Renal pelvis (tissue), 1 donor: ENCODE measurements at regions not wholly inside any gene's neighbourhood (a gene's known extent, or its start where the extent isn't known, plus 50 kb on each side); places are given as distances from the start of the nearest gene placed in this dataset.
"Not testable (repeated sequence)": the region's sequence is repeated elsewhere in the genome, so short reads cannot be mapped to it uniquely, and the experiment has no call there.

Source experiments
- DNase-seq: peaks from one replicate; pipeline ENCODE4 v3.0.0-alpha.2; 2013

DNA sequence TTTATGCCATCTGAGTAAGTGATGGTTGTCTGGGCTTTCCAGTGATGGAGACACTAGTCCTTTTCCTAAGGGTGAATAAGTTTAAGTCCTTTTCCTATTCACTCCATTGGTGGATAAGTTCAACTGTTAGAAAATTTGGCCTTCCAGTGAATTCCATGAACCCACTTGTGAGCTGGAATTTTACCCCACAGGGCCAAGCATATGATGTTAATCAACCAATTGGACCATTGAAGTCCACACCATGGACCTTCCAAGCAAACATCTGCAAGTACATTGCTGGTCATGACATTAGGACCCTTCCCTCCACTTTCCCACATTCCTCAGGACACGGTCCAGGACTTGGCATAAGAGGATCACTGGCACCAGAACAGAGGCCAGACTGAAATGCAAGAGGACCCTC, 381.4 kb downstream of the RPS24 start:
- DNase-seq = no peak

DNA sequence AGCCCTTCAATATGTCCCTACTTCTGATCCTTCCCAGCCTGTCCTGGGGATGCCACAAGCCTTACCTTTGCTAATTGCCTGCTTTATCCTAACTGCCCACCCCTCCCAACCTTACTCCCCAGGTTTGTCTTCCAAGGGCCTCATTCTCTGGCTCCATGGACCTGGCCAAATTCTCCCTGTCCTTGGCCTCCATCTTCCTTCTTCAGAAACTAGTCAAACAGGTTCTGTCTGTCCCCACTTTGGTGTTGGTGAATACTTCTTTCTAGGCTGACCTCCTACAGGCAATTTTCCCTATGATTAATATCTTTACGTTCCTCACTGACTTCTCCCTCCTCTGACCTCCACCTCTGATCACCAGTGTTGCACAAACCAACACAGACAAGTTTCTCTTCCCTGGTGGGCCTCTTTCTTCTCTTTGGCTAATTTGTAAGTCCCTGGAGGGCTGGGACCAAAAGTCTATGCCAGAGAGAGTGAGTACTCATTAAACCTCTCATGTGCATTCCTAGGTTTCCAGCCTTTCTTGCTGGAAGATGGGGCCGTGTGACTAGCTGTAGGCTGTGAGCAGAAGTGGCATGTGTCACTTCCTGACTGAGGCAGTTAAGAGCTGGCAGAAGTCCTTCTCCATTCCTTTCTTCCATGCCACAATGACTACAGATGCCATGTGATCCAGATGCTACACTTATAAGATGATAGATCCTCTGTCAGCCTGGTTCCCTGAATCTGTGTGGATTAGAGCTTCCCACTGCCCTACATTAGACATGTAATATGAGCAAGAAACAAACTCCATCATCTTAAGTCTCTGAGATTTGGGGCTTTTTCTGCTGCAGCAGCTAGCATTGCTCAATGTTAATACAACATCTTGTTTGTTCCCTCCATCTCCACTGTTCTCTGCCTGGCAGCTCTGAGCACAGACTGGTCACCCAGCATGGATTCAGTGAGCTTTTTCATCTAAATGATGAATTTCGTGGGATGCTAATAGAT, 382.7 kb downstream of the RPS24 start:
- no peak for DNase-seq

DNA sequence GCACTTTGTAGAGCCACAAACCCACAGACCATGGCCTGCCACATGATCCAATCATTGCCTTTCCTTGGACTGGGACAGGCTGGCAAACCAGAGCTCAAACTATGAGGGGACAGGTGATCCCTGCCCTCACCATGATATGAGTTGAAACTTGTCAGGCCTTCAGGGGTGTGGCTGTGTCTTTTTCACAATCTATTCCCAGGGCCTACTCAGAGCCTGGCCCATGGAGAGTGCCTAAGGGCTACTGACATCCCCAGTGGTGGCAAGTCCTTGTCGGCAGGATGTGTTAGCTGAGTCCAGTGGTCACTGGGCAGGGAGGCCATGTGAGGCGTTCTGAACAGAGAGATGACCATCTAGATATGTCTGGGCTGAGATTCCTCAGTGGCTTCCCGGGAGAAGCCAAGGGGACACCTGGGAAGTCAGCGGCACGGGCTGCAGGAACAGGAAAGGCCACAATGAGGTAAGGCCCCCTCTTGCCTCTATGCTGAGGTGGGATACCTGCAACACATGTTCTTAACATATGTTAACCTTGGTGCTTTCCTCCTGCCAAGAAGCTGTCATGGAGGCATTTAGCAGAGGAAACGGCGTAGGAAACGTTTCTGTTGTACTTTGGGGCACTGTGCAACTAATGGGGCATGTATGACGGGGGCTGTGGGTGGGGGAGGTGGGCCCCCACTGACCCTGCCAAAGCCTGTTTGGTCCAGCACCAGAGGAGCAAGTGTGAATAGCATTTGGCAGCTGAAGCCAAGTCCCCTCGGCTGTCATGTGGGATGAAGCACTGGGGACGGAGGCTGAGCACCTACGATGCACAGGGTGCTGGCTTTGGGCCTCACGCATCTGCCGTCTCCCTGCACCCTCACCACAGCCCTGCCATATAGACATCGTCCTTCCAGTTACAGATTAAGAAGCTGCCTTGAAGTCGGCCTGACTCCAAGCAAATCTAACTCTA, 384.0 kb downstream of the RPS24 start:
- DNase-seq = no peak

DNA sequence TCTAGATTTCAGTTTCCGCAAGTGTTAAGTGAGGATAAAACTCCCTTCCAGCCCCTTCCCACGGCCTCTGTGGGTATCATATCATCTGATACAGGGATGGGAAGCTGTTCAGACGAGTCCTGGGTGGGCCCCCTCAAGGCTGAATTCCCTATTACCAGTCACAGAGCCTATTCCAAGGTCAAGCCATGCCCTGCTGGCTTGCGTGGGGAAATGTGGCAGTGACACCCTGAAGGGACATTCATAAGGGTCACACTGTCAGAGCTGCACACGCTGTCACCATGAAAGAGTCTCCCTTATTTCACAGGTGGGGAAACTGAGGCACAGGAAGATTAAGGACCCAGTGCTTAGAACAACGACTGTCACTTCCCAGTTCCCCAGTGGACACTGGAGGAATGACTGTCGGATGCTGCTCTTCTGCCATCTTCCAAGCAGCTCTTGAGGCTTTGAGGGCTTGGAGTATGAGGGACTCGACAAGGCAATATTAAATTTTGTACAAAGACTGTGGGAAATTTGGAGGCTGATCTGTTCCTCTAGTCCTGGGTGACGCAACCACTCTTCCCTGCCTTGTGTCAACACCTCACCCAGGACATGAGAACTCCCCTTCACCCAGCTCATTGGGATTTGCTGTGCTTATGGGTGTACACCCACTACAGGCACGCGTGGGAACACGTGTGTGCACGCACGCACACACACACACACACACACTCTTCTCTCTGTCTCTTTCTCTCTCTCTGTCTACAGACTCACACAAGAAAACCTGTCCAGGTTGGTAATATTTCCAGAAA, 386.0 kb downstream of the RPS24 start:
- DNase-seq = no peak

DNA sequence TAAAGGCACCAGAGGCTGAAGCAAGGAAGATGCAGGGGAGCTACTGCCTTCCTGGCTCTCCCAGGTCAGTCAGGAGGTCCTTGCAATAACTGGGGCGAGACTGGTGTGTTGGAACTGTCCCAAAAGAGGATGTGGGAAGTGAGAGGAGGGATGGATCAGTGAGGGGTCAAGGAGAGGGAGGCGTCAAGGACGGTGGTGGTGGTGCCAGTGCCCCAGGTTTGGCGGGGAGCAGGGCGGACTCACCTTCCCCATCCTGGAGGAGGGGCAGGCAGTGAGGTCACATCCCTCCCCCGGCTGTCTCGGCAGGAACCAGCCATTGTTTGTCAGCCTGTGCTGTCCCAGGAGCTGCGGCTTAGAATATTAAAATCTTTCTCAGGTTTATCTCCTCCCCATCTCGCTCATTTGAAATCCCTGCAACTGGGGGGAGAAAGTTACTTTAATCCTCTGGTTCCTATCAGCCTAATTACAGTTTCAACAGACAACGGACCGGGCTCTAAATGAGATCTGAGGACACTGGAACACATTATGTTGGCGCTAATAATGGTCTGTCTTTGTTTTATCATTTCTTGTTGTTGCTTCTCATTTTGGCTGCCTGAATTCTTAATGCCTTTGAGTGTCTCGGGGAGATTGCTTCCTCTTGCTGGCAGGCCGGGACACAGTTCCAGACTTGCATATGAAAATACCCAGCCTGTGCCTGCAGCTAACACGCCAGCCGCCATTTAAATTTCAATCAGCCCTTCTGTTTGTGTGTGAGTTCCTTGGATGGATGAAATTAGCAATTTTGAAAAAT, 387.5 kb downstream of the RPS24 start:
- DNase-seq = no peak

DNA sequence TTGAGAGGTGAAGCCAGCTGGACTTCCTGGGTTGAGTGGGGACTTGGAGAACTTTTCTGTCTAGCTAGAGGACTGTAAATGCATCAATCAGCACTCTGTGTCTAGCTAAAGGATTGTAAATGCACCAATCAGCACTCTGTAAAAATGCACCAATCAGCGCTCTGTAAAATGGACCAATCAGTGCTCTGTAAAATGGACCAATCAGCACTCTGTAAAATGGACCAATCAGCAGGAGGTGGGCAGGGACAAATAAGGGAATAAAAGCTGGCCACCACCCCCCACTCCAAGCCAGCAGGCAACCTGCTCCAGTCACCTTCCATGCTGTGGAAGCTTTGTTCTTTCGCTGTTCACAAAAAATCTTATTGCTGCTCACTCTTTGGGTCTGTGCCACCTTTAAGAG, 390.4 kb downstream of the RPS24 start:
- DNase-seq = not testable (repeated sequence)

DNA sequence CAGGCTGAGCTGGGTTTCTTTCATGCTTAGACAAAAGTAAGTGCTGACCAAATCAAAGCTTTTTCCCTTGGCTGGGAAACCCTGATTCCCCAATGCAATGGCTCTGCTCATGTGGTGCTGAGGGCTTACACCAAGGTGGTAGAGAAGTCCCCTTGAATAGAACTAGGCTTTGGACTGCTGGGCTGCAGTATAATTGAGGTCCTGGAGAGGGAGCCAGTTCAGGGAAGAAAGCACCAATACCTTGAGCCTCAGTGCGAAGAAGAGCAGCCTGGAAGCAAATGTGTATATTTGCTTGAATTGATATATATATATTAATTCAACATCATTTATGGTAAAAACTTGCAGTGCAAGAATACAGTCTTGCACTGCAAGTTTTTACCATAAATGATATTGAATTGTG, 391.1 kb downstream of the RPS24 start:
- no peak for DNase-seq

DNA sequence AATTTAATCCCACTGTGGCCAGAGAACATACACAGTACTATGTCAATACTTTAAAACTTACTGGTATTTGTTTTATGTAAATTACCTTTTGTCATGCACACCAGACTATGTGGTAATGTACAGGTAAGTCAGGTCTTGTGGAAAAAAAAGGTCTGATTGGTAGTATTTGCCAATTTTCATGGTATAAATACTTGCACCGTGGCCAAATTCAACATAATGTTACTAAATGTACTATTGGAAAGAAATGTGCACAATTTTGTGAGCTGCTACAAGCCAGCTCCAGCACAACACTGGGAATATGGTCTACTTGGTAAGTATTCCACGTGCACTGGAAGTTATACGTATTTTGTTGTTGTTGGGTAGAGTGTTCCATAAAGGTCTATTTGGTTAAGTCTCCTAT, 392.5 kb downstream of the RPS24 start:
- no peak for DNase-seq

DNA sequence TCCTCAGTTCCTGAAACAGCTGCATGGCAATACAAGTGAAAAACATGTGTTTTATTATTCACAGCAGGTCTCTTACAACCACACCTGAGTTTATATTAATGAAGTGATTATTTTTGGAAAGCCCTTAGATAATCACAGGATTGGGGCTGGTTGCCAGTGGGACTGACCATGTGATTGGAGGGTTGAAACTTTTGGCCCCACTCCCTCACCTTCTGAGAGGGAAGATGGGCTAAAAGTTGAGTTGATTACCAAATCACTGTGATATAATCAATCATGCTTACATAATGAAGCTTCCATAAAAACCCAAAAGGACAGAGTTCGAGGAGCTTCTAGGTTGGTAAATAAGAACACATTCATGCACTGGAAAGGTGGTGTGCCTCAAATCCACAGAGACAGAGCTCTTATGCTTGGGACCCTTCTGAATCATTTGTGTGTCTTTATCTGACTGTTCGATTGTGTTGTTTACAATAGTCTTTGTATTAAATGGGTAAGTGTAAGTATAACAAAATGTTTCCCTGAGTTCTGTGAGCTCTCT, 393.9 kb downstream of the RPS24 start:
- DNase-seq = no peak

DNA sequence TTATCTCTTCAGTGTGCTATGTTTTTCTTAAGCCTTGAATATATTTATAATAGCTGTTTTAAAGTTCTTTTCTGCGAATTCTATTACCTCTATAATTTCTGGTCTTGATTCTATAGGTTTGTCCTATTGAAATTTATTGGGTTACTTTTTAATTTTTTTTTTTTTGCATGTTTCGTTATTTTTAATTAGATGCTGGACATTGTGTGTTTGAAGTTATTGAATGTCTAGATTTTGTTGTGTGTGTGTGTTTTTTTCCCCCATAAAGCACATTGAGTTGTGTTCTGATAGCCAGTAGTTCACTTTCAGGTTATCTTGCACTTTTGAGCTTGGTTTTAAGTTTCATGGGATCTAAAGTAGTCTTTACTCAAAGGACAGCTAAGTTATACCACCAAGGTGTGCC, 394.9 kb downstream of the RPS24 start:
- no peak for DNase-seq

DNA sequence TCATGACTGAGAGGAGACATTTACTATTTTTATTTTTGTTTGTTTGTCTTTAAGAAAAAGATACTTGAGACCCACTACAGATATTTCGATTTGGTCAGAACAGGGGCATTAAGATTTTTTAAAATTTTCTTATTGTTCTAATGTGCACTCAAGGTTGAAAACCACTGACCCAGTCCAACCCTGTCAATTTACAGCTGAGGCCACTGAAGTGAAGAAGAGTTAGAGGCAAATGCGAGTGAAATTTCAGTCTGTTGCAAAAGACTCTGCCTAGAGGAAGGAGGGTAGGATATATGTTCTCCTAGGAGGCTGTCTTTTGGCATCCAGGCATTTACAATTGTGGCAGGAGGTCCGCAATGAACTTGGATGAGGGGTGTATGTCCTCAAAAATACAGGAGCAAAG, 396.3 kb downstream of the RPS24 start:
- no peak for DNase-seq

DNA sequence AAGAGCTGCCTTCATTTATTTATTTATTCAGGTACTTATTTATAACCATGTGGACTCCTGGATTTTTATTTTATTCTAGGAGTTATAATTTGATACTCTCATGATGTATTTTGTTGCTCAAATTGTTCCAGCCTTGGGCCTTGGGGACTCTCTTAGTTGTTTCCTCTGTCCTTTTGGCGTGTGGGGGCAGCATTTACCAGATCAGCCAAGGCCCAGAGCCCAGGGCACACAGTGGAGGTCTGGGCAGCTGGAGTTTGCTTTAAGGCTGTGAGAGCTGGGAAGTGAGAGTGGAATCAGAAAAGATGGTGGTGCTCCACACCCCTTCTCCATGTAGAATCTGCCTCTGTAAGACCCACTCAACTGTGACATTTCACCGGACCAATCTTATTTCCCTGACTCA, 398.9 kb downstream of the RPS24 start:
- DNase-seq = no peak

DNA sequence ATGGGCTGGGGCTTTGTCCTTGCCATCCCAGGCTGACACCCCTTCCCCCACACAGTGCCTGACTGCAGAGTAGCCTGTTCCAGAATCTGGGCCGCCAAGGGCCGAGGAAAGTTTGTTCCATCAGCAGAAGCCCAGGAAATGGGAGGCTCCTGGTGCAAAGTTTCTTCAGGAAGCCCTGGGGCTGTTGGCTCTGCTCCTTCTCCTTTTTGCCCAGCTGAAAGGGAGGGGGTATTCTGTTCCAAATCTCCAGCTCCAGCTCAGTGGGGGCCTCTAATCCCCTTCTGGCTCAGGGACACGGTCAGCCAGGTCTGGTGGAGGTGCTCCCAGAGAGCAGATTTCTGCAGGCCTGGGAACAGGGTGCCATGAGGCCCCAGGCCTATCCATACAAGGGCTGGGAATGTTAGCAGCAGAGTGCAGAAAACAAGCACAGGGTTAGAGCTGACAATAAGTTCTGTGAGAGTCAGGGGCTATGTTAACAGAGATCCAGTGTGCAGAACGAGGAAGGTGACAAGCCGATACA, 399.5 kb downstream of the RPS24 start:
- no peak for DNase-seq

DNA sequence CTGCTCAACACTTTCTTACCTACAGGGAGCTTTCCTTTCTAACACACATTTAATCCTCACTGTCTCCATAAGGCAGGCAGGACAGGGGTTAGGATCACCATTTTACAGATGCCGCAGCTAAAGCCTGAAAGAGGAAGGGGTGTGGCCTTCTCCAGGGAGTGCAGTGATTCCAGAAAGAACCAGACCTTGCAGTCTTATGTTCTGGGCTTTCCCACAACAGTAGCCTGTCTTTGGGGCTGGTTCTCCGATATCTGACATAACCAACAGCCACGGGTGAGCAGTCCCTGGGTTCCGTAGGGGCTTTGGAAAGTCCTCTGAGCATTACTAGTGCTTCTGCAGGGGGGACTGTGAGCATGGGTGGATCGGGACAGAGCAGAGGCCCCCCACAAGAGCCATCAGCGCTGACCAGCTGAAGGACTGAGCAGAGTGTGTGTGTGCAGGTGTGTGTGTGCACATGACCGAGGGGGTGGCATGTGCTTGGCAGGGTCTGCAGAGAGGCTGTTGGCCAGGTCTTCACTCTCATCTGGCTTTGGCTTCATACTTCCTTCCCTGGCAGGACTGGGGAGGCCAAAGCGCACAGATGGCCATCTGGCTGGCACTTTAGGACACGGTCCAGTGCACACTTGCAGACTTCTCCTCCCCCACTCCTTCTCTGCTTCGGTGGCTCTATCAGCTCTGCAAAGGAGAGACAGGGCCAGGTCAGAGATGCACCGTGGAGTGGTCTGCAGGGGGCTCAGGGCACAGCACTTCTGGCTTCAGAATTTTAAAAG, 400.3 kb downstream of the RPS24 start:
- DNase-seq = no peak

DNA sequence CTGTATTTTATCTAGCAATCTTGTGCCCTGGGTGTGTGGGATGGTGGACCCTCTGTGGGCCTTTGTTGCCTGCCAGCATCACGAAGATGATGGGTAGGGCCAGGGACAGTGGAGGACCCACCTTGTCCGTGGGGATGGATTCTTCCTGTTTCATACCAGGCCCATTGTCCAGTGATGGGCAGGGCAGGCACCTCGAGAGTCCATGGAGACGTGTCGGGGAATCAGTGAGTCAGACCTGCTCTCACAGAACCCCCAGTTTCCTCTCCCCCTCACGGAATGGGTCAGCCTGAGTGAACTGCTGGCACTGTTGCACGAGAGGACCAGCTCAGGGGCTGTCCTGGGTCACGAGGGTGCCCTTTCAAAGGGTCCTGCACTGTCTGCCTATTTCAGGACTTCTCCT, 401.2 kb downstream of the RPS24 start:
- no peak for DNase-seq

DNA sequence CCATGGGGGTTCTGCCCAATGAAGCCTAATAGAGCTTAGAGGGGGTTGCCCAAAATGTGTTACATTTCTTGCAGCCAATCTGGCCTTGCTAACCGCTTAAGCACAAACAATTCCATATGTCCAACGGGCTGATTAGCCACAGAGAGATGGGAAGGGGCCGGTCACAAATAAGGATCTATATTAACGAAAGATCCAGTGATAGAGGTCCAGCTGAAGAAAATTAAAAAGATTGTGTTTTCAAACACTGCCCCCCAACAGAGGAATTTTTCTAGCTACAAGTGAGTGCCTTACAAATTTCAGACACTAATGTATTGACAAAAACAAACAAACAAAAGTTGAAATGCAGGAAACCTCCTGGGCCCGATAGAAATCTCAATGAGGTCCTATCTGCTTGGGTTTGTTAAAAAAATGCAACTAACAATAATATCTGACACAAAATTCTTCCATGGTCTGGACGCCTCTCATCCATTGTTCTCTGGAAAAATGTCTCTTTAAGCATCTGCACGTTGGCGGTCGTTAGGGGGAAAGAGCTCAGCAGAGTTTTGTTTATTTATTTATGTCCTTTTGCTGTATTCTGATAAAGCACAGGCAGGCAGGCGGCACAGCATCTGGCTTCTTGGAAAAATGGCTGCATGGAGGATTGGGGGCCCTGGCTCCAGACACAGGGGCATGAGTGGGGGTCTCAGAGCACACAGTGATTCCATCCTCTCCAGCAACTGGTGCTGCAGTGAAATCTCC, 402.0 kb downstream of the RPS24 start:
- no peak for DNase-seq

DNA sequence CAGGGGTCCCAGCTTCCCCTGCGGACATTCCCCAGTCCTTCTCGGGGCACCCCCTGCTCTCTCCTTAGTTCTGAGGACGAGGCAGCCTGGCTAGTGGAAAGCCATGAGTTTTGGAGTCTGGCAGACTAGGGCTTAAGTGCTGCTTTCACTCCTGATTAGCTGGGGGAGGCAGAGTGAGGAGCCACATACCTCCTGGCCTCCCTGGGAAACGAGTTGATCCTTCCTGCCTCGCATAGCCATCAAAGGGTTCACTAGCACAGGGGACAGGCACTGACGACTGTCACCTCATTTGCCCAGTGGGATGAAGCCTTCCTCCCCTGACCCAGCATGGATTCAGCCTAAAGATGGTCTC, 402.5 kb downstream of the RPS24 start:
- DNase-seq = no peak

DNA sequence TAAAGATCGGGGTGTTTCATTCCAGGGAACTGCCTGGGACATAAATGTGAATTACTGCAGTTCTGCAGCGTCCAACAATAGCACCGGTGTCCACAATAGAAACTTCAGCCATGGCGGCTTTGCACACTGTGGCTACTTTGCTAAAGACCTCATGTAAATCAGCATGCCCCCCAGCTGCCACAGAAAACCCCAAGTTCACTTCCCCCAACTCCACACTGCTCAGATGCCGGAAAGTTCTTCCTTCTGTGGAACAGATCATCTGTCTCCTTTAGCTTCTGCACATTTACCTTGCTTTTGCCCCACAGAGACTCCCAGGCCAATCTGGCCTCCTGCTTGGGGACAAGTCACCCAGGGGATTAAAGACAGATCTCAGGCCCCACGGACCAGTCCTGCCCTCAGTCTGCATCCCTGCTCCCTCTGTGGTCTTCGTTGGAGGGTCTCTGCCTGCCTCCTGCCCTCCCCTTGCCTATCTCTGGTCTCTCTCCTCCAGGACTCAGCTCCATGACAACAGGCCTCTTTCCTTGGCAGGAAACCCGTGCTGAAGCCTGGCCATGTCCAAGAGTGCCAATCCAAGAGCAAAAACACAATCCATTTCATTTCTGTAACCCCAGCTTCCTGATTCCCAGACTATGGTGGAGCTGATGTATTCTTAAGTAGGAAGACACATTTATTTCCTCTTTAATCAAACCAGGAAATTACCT, 403.2 kb downstream of the RPS24 start:
- DNase-seq = no peak

DNA sequence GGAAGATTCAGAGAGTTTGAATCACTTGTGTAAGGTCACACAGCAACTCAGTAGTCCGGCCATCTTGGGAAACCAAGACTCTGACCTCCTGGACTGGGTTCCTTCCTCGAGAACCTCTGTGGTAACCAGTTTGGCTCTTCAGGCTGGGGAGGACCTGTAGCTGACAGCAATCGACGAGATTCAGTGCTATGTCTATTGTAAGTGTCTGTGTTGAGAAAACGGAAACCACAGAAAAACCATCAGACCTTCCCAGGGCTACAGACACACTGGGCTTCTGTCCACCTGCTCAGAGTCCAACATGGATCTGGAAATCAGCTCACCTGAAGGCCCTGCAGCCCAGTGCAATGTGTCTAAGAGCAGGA, 403.7 kb downstream of the RPS24 start:
- DNase-seq = no peak
